ENCODE measurements at regions not wholly inside any gene's neighbourhood (a gene's known extent, or its start where the extent isn't known, plus 50 kb on each side); places are given as distances from the start of the nearest gene placed in this dataset.

DNA sequence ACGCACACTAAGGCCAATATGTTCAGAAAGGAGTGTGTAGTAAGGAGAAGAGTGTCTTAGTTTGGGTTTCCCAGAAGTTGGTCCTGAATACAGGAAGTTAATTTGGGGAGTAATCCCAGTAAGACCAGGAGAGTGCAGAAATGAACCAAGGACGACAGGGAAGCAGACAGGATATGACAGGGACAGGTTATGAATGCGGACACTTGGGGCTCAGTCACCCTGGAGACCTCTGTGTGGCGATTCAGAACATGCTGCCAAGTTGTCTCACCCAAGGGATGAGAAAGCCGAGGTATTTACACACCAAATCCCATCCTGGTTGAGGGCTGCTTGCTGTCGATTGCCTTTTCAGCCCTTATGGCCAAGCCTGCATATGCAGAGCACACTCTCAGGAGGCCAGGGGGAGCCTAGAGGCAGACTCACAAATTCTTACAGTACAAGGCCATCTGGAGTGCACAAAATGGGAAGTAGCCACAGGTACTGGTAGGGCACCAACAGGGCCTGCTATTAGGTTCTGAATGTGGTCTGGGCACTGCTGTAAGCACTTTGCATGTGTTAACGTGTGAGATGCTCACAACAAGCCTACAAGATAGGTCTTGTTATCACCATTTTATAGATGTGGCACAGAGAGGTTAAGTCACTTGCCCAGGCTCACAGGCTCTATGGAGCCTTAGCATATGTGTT, 233.1 kb upstream of the ANKRD55 start:
- TF ChIP-seq, protein P1, sequence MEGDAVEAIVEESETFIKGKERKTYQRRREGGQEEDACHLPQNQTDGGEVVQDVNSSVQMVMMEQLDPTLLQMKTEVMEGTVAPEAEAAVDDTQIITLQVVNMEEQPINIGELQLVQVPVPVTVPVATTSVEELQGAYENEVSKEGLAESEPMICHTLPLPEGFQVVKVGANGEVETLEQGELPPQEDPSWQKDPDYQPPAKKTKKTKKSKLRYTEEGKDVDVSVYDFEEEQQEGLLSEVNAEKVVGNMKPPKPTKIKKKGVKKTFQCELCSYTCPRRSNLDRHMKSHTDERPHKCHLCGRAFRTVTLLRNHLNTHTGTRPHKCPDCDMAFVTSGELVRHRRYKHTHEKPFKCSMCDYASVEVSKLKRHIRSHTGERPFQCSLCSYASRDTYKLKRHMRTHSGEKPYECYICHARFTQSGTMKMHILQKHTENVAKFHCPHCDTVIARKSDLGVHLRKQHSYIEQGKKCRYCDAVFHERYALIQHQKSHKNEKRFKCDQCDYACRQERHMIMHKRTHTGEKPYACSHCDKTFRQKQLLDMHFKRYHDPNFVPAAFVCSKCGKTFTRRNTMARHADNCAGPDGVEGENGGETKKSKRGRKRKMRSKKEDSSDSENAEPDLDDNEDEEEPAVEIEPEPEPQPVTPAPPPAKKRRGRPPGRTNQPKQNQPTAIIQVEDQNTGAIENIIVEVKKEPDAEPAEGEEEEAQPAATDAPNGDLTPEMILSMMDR (IDR thresholded peaks at IDR 0.05; ENCODE audit: insufficient read depth, low read length) = no peak
- TF ChIP-seq POLR2AphosphoS5 (IDR thresholded peaks at IDR 0.05; ENCODE audit: low read depth) (no peak), GABPA (IDR thresholded peaks at IDR 0.05; ENCODE audit: low read depth) (no peak), SPI1 (IDR thresholded peaks at IDR 0.05; ENCODE audit: borderline replicate concordance, low read depth) (no peak)

Data from HL-60 (cell line).